Activated CD4-positive, alpha-beta memory T cell treated with anti-CD3 and anti-CD28 coated beads for 36 hours (primary cell): ENCODE measurements at regions not wholly inside any gene's neighbourhood (a gene's known extent, or its start where the extent isn't known, plus 50 kb on each side); places are given as distances from the start of the nearest gene placed in this dataset.
"Not testable (repeated sequence)": the region's sequence is repeated elsewhere in the genome, so short reads cannot be mapped to it uniquely, and the experiment has no call there.

ENCODE experiments used
- CTCF ChIA-PET: fragments of 350-600 bp; sonication (Branson Sonifier 250); formaldehyde crosslinking; loops from one replicate; lab custom pipeline; 2021; ENCODE audit warnings: antibody characterized with exemption, inconsistent platforms; lab: Charles Lee
- POLR2A ChIA-PET: fragments of 350-600 bp; sonication (Branson Sonifier 250); formaldehyde crosslinking; loops from one replicate; lab custom pipeline; 2021; ENCODE audit warnings: antibody characterized with exemption; lab: Charles Lee
- DNase-seq: peaks from one replicate; pipeline ENCODE4 v3.0.0-alpha.2; 2020
- H3K27ac Mint-ChIP-seq: one replicate; pipeline ENCODE4 v1.8.0; 2021; ENCODE audit warnings: mixed read lengths
- H3K27me3 Mint-ChIP-seq: one replicate; pipeline ENCODE4 v1.8.0; 2021; ENCODE audit warnings: mixed read lengths
- H3K36me3 Mint-ChIP-seq: one replicate; pipeline ENCODE4 v1.8.0; 2021; ENCODE audit warnings: mixed read lengths
- H3K4me1 Mint-ChIP-seq: one replicate; pipeline ENCODE4 v1.8.0; 2021; ENCODE audit warnings: low read depth, mixed read lengths
- H3K4me3 Mint-ChIP-seq: one replicate; pipeline ENCODE4 v1.8.0; 2021; ENCODE audit warnings: mild to moderate bottlenecking, mixed read lengths
- H3K9me3 Mint-ChIP-seq: one replicate; pipeline ENCODE4 v1.8.0; 2021; ENCODE audit warnings: mixed read lengths
- intact Hi-C: fragments of 100-400 bp; cut with micrococcal nuclease; formaldehyde crosslinking; loops from one replicate; pipeline ENCODE4 v1.15.1; 2023

- intact Hi-C loops: no loop called here
- Mint-ChIP-seq H3K4me3 (no peak overlapping the region), H3K4me1 (no peaks in the 10 kb centered on the region), H3K9me3 (no peaks in the 10 kb centered on the region), H3K36me3 (no peaks in the 10 kb centered on the region), H3K27me3 (peaks cover 7% of the 10 kb centered on the region), H3K27ac (no peak overlapping the region)
- POLR2A ChIA-PET: no interaction called here
- DNase-seq: no peak
- CTCF ChIA-PET: no interaction called here
Measured at GRCh38 chr2:240238786-240239185, 98.3 kb upstream of the OTOS start.

GRCh38 chr2:240239325-240239724, 98.9 kb upstream of the OTOS start:
- no peak for DNase-seq
- Mint-ChIP-seq H3K27me3 (peaks cover 10% of the 10 kb centered on the region), H3K4me3 (no peak overlapping the region), H3K27ac (no peak overlapping the region), H3K36me3 (no peaks in the 10 kb centered on the region), H3K4me1 (no peaks in the 10 kb centered on the region), H3K9me3 (no peaks in the 10 kb centered on the region)
- intact Hi-C loops: no loop called here
- POLR2A ChIA-PET: no interaction called here
- CTCF ChIA-PET: no interaction called here

- H3K27ac Mint-ChIP-seq: no peak overlapping the region
- no peak overlapping the region for H3K4me3 Mint-ChIP-seq
- intact Hi-C loops: no loop called here
- DNase-seq: no peak
- peaks cover 15% of the 10 kb centered on the region for H3K27me3 Mint-ChIP-seq
- no peaks in the 10 kb centered on the region for H3K36me3 Mint-ChIP-seq
- ChIA-PET POLR2A (no interaction called here), CTCF (no interaction called here)
- no peaks in the 10 kb centered on the region for H3K9me3 Mint-ChIP-seq
- no peaks in the 10 kb centered on the region for H3K4me1 Mint-ChIP-seq
Measured at GRCh38 chr2:240240017-240240734, 99.7 kb upstream of the OTOS start.

GRCh38 chr2:240240781-240241180, 100.3 kb upstream of the OTOS start:
- POLR2A ChIA-PET: no interaction called here
- DNase-seq: no peak
- Mint-ChIP-seq H3K27me3 (peaks cover 15% of the 10 kb centered on the region), H3K4me3 (no peak overlapping the region), H3K9me3 (no peaks in the 10 kb centered on the region), H3K36me3 (no peaks in the 10 kb centered on the region), H3K27ac (no peak overlapping the region), H3K4me1 (no peaks in the 10 kb centered on the region)
- intact Hi-C loops: no loop called here
- CTCF ChIA-PET: interaction anchor here (1.5 kb wide), 1 partner anchor 8 kb away, joined by 8 read pairs; no protein-coding TSS in a partner anchor

GRCh38 chr2:240241572-240241971, 101.1 kb upstream of the OTOS start:
- Mint-ChIP-seq H3K27ac (no peak overlapping the region), H3K36me3 (no peaks in the 10 kb centered on the region), H3K27me3 (peaks cover 20% of the 10 kb centered on the region), H3K9me3 (no peaks in the 10 kb centered on the region), H3K4me1 (no peaks in the 10 kb centered on the region), H3K4me3 (no peak overlapping the region)
- DNase-seq: no peak
- intact Hi-C loops: no loop called here
- ChIA-PET CTCF (interaction anchor here (1.5 kb wide), 1 partner anchor 9 kb away, joined by 8 read pairs; no protein-coding TSS in a partner anchor), POLR2A (no interaction called here)

- H3K4me3 Mint-ChIP-seq, H3K27ac Mint-ChIP-seq, H3K9me3 Mint-ChIP-seq, H3K4me1 Mint-ChIP-seq, H3K36me3 Mint-ChIP-seq, intact Hi-C loops, POLR2A ChIA-PET, DNase-seq: not testable (repeated sequence)
- H3K27me3 Mint-ChIP-seq: peaks cover 24% of the 10 kb centered on the region
- CTCF ChIA-PET: interaction anchor here (0.8 kb wide), 1 partner anchor 10 kb away, joined by 3 read pairs; no protein-coding TSS in a partner anchor
Measured at GRCh38 chr2:240243049-240243448, 102.6 kb upstream of the OTOS start.

GRCh38 chr2:240244543-240244942, 104.1 kb upstream of the OTOS start:
- ChIA-PET CTCF (no interaction called here), POLR2A (no interaction called here)
- Mint-ChIP-seq H3K27me3 (peaks cover 19% of the 10 kb centered on the region), H3K9me3 (no peaks in the 10 kb centered on the region), H3K27ac (no peak overlapping the region), H3K36me3 (no peaks in the 10 kb centered on the region), H3K4me1 (no peaks in the 10 kb centered on the region), H3K4me3 (no peak overlapping the region)
- DNase-seq: peak; percentile 7
- intact Hi-C loops: no loop called here

GRCh38 chr2:240245184-240245583, 104.7 kb upstream of the OTOS start:
- POLR2A ChIA-PET: no interaction called here
- intact Hi-C loops: no loop called here
- DNase-seq: no peak
- H3K4me3 Mint-ChIP-seq: no peak overlapping the region
- H3K36me3 Mint-ChIP-seq: no peaks in the 10 kb centered on the region
- no peaks in the 10 kb centered on the region for H3K4me1 Mint-ChIP-seq
- H3K27me3 Mint-ChIP-seq: peaks cover 18% of the 10 kb centered on the region
- no peaks in the 10 kb centered on the region for H3K9me3 Mint-ChIP-seq
- CTCF ChIA-PET: no interaction called here
- H3K27ac Mint-ChIP-seq: no peak overlapping the region

- CTCF ChIA-PET: no interaction called here
- Mint-ChIP-seq H3K4me3 (no peak overlapping the region), H3K36me3 (no peaks in the 10 kb centered on the region), H3K9me3 (no peaks in the 10 kb centered on the region), H3K4me1 (no peaks in the 10 kb centered on the region), H3K27me3 (peaks cover 18% of the 10 kb centered on the region), H3K27ac (no peak overlapping the region)
- intact Hi-C loops: no loop called here
- no peak for DNase-seq
- POLR2A ChIA-PET: no interaction called here
Measured at GRCh38 chr2:240245706-240246105, 105.2 kb upstream of the OTOS start.

GRCh38 chr2:240246173-240246820, 105.8 kb upstream of the OTOS start:
- Mint-ChIP-seq H3K9me3 (no peaks in the 10 kb centered on the region), H3K4me1 (no peaks in the 10 kb centered on the region), H3K27ac (no peak overlapping the region), H3K4me3 (no peak overlapping the region), H3K36me3 (no peaks in the 10 kb centered on the region), H3K27me3 (peaks cover 18% of the 10 kb centered on the region)
- intact Hi-C loops: no loop called here
- ChIA-PET CTCF (no interaction called here), POLR2A (no interaction called here)
- no peak for DNase-seq

- DNase-seq: peak; percentile 7
- Mint-ChIP-seq H3K27ac (no peak overlapping the region), H3K9me3 (no peaks in the 10 kb centered on the region), H3K27me3 (peaks cover 18% of the 10 kb centered on the region), H3K4me1 (no peaks in the 10 kb centered on the region), H3K4me3 (no peak overlapping the region), H3K36me3 (no peaks in the 10 kb centered on the region)
- ChIA-PET CTCF (no interaction called here), POLR2A (no interaction called here)
- intact Hi-C loops: no loop called here
Measured at GRCh38 chr2:240247241-240247867, 106.9 kb upstream of the OTOS start.

- Mint-ChIP-seq H3K9me3 (no peaks in the 10 kb centered on the region), H3K27me3 (peaks cover 17% of the 10 kb centered on the region), H3K27ac (no peak overlapping the region), H3K4me3 (no peak overlapping the region), H3K36me3 (no peaks in the 10 kb centered on the region), H3K4me1 (no peaks in the 10 kb centered on the region)
- intact Hi-C loops: no loop called here
- CTCF ChIA-PET: no interaction called here
- POLR2A ChIA-PET: no interaction called here
- DNase-seq: no peak
Measured at GRCh38 chr2:240247868-240248720, 107.6 kb upstream of the OTOS start.
